Trophoblast cell (in vitro differentiated cells and primary cell): ENCODE measurements at regions not wholly inside any gene's neighbourhood (a gene's known extent, or its start where the extent isn't known, plus 50 kb on each side); places are given as distances from the start of the nearest gene placed in this dataset.

Experiments
- DNase-seq, 2 donors: peaks; one replicate each; pipeline ENCODE4 v3.0.0-alpha.2; 2016
- H2AFZ ChIP-seq: 2 replicates; pipeline ENCODE4 v1.6.1; 2013; ENCODE audit warnings: low read length, moderate library complexity, mild to moderate bottlenecking; ENCODE audit not compliant: insufficient read depth, poor library complexity
- H2AK5ac ChIP-seq: 2 replicates; pipeline ENCODE4 v1.6.1; 2013; ENCODE audit warnings: mild to moderate bottlenecking, low read length
- H2BK120ac ChIP-seq: 2 replicates; pipeline ENCODE4 v1.6.1; 2013; ENCODE audit warnings: low read length, mild to moderate bottlenecking, moderate library complexity; ENCODE audit not compliant: insufficient read depth, poor library complexity
- H2BK12ac ChIP-seq: 2 replicates; pipeline ENCODE4 v1.6.1; 2013; ENCODE audit warnings: mild to moderate bottlenecking, low read length, moderate library complexity
- H2BK5ac ChIP-seq: 2 replicates; pipeline ENCODE4 v1.6.1; 2013; ENCODE audit warnings: low read length, low read depth, moderate library complexity, mild to moderate bottlenecking; ENCODE audit not compliant: poor library complexity
- H3K14ac ChIP-seq: 2 replicates; pipeline ENCODE4 v1.6.1; 2013; ENCODE audit warnings: mild to moderate bottlenecking, low read length
- H3K18ac ChIP-seq: 2 replicates; pipeline ENCODE4 v1.6.1; 2013; ENCODE audit warnings: mild to moderate bottlenecking, low read length
- H3K23ac ChIP-seq: 2 replicates; pipeline ENCODE4 v1.6.1; 2013; ENCODE audit warnings: low read length
- H3K27ac ChIP-seq: 2 replicates; pipeline ENCODE4 v1.5.1; 2013; ENCODE audit warnings: low read depth, mild to moderate bottlenecking, inconsistent platforms, low read length, moderate library complexity
- H3K27me3 ChIP-seq: 2 replicates; pipeline ENCODE4 v1.6.1; 2013; ENCODE audit warnings: inconsistent platforms, mild to moderate bottlenecking, low read length, moderate library complexity; ENCODE audit not compliant: insufficient read depth
- H3K36me3 ChIP-seq, 2 experiments: 1 replicate in 1 of 2; 2 replicates in 1 of 2; pipeline ENCODE4 v1.6.1; 2013; ENCODE audit warnings: low read length in 2 of 2, mild to moderate bottlenecking in 2 of 2, moderate library complexity in 1 of 2; ENCODE audit not compliant: insufficient read depth in 2 of 2, control insufficient read depth in 1 of 2
- H3K4ac ChIP-seq: 2 replicates; pipeline ENCODE4 v1.6.1; 2013; ENCODE audit warnings: low read depth, mild to moderate bottlenecking, low read length, moderate library complexity
- H3K4me1 ChIP-seq, 2 experiments: 1 replicate in 1 of 2; 2 replicates in 1 of 2; pipeline ENCODE4 v1.6.1; 2013; ENCODE audit warnings: low read length in 2 of 2, mild to moderate bottlenecking in 2 of 2, moderate library complexity in 1 of 2; ENCODE audit not compliant: insufficient read depth in 2 of 2, control insufficient read depth in 1 of 2
- H3K4me2 ChIP-seq: 2 replicates; pipeline ENCODE4 v1.6.1; 2013; ENCODE audit warnings: inconsistent platforms, mild to moderate bottlenecking, low read length, moderate library complexity
- H3K4me3 ChIP-seq: 2 replicates; pipeline ENCODE4 v1.5.1; 2013; ENCODE audit warnings: mild to moderate bottlenecking, low read depth, low read length, inconsistent platforms
- H3K79me1 ChIP-seq: one replicate; pipeline ENCODE4 v1.6.1; 2013; ENCODE audit warnings: low read length
- H3K79me2 ChIP-seq: 2 replicates; pipeline ENCODE4 v1.6.1; 2013; ENCODE audit warnings: low read length, mild to moderate bottlenecking; ENCODE audit not compliant: control insufficient read depth, insufficient read depth, poor library complexity
- H3K9ac ChIP-seq: 2 replicates; pipeline ENCODE4 v1.6.1; 2013; ENCODE audit warnings: mild to moderate bottlenecking, low read length
- H3K9me3 ChIP-seq: 2 replicates; pipeline ENCODE4 v1.6.1; 2013; ENCODE audit warnings: low read depth, mild to moderate bottlenecking, control low read depth, inconsistent platforms, low read length; ENCODE audit not compliant: insufficient read depth
- H4K12ac ChIP-seq: 2 replicates; pipeline ENCODE4 v1.6.1; 2013; ENCODE audit warnings: low read depth, mild to moderate bottlenecking, low read length, moderate library complexity
- H4K8ac ChIP-seq: 2 replicates; pipeline ENCODE4 v1.6.1; 2013; ENCODE audit warnings: low read depth, mild to moderate bottlenecking, low read length, moderate library complexity
- H4K91ac ChIP-seq: one replicate; pipeline ENCODE4 v1.6.1; 2013; ENCODE audit warnings: low read depth, mild to moderate bottlenecking, low read length, moderate library complexity
- WGBS: extraction: QIAGEN DNeasy Blood & Tissue Kit; methylation state at CpG from one replicate; pipeline ENCODE4 v1.1.7; 2013; ENCODE audit warnings: missing lambda C conversion rate; ENCODE audit not compliant: insufficient read length, insufficient coverage; ENCODE audit errors: extremely low coverage; 5-methylcytosine and 5-hydroxymethylcytosine counted together

GRCh38 chr1:118649369-118650106 lies 338.6 kb downstream of the TBX15 start:
- Histone ChIP-seq H4K8ac (no peak overlapping the region), H3K9ac (no peak overlapping the region), H3K9me3 (no peaks in the 10 kb centered on the region), H3K27me3 (no peaks in the 10 kb centered on the region), H3K79me1 (no peaks in the 10 kb centered on the region), H3K27ac (no peak overlapping the region), H3K4me3 (no peak overlapping the region), H3K4ac (no peak overlapping the region), H3K14ac (no peak overlapping the region), H4K91ac (no peak overlapping the region), H2AFZ (no peak overlapping the region), H3K4me2 (no peak overlapping the region), H2AK5ac (no peak overlapping the region), H3K79me2 (no peaks in the 10 kb centered on the region), H3K18ac (no peak overlapping the region), H3K23ac (no peak overlapping the region), H4K12ac (no peak overlapping the region), H2BK12ac (no peak overlapping the region), H3K4me1 (peaks cover 0 to 2% of the 10 kb centered on the region in 2 experiments), H2BK120ac (no peak overlapping the region), H2BK5ac (no peak overlapping the region), H3K36me3 (no peaks in the 10 kb centered on the region)
- no CpG with 5 or more reads among the region's 4 CpGs for WGBS
- no peak for DNase-seq

GRCh38 chr1:118636004-118636403 lies 352.1 kb downstream of the TBX15 start:
- no peak overlapping the region for H2AFZ ChIP-seq
- H3K79me2 ChIP-seq, result no peaks in the 10 kb centered on the region
- no peak overlapping the region for H3K18ac ChIP-seq
- no peaks in the 10 kb centered on the region for H3K27me3 ChIP-seq
- no peak overlapping the region for H3K9ac ChIP-seq
- H4K8ac ChIP-seq, result no peak overlapping the region
- H3K23ac ChIP-seq, result no peak overlapping the region
- H4K91ac ChIP-seq, result no peak overlapping the region
- peaks cover 3% of the 10 kb centered on the region for H3K9me3 ChIP-seq
- H3K36me3 ChIP-seq, result no peaks in the 10 kb centered on the region
- no peak overlapping the region for H2BK5ac ChIP-seq
- H2BK120ac ChIP-seq, result no peak overlapping the region
- no peak overlapping the region for H2BK12ac ChIP-seq
- H3K4me2 ChIP-seq, result no peak overlapping the region
- H3K4me1 ChIP-seq, result peaks cover 6 to 7% of the 10 kb centered on the region in 2 experiments
- no peaks in the 10 kb centered on the region for H3K79me1 ChIP-seq
- no peak overlapping the region for H3K4ac ChIP-seq
- no peak overlapping the region for H3K4me3 ChIP-seq
- no peak overlapping the region for H2AK5ac ChIP-seq
- no peak overlapping the region for H4K12ac ChIP-seq
- H3K14ac ChIP-seq, result no peak overlapping the region
- no peak for DNase-seq
- no peak overlapping the region for H3K27ac ChIP-seq

GRCh38 chr1:118627435-118627834 lies 360.7 kb downstream of the TBX15 start:
- Histone ChIP-seq H2BK5ac (no peak overlapping the region), H3K4me3 (no peak overlapping the region), H3K14ac (no peak overlapping the region), H4K8ac (no peak overlapping the region), H2AK5ac (no peak overlapping the region), H4K91ac (no peak overlapping the region), H3K23ac (no peak overlapping the region), H3K4me2 (no peak overlapping the region), H3K27me3 (no peaks in the 10 kb centered on the region), H3K18ac (no peak overlapping the region), H3K36me3 (no peaks in the 10 kb centered on the region), H2BK12ac (no peak overlapping the region), H2BK120ac (no peak overlapping the region), H3K4ac (no peak overlapping the region), H3K9me3 (no peaks in the 10 kb centered on the region), H2AFZ (no peak overlapping the region), H3K79me2 (no peaks in the 10 kb centered on the region), H3K79me1 (no peaks in the 10 kb centered on the region), H3K27ac (no peak overlapping the region), H3K9ac (no peak overlapping the region), H3K4me1 (no peaks in the 10 kb centered on the region), H4K12ac (no peak overlapping the region)
- DNase-seq, result peak in 1 of 2 donors; percentile 49
- WGBS, result no CpG with 5 or more reads among the region's 2 CpGs

- no peaks in the 10 kb centered on the region for H3K27me3 ChIP-seq
- H3K4me2 ChIP-seq, result no peak overlapping the region
- H2BK5ac ChIP-seq, result no peak overlapping the region
- no CpG with 5 or more reads among the region's 1 CpG for WGBS
- no peak overlapping the region for H2AK5ac ChIP-seq
- no peak overlapping the region for H4K8ac ChIP-seq
- H4K91ac ChIP-seq, result no peak overlapping the region
- no peaks in the 10 kb centered on the region for H3K36me3 ChIP-seq
- no peak overlapping the region for H3K4me3 ChIP-seq
- no peaks in the 10 kb centered on the region for H3K79me2 ChIP-seq
- H2AFZ ChIP-seq, result no peak overlapping the region
- H3K18ac ChIP-seq, result no peak overlapping the region
- no peaks in the 10 kb centered on the region for H3K4me1 ChIP-seq
- no peak overlapping the region for H3K4ac ChIP-seq
- no peak overlapping the region for H4K12ac ChIP-seq
- no peak for DNase-seq
- H3K9ac ChIP-seq, result no peak overlapping the region
- no peak overlapping the region for H3K27ac ChIP-seq
- no peak overlapping the region for H2BK120ac ChIP-seq
- no peak overlapping the region for H3K23ac ChIP-seq
- no peak overlapping the region for H3K14ac ChIP-seq
- no peak overlapping the region for H2BK12ac ChIP-seq
- no peaks in the 10 kb centered on the region for H3K9me3 ChIP-seq
- H3K79me1 ChIP-seq, result peaks cover 2% of the 10 kb centered on the region
These were observed 366.3 kb downstream of the TBX15 start for GRCh38 chr1:118621839-118622238.
